Thyroid gland (tissue), 4 donors: ENCODE measurements at regions not wholly inside any gene's neighbourhood (a gene's known extent, or its start where the extent isn't known, plus 50 kb on each side); places are given as distances from the start of the nearest gene placed in this dataset.
"Not testable (repeated sequence)": the region's sequence is repeated elsewhere in the genome, so short reads cannot be mapped to it uniquely, and the experiment has no call there.

Experiments used
- DNase-seq, 2 donors: peaks; one replicate each; pipeline ENCODE4 v3.0.0-alpha.2; 2019
- H3K27ac ChIP-seq, 3 donors: fragments of 200-600 bp; sonication (generic); 1 replicate in 2 of 3; 2 replicates in 1 of 3; pipeline ENCODE4 v1.5.1; 2016 to 2019; ENCODE audit warnings: mild to moderate bottlenecking in 1 of 3, moderate library complexity in 1 of 3
- H3K27me3 ChIP-seq: fragments of 200-600 bp; sonication (generic); one replicate; pipeline ENCODE4 v1.5.1; 2019
- H3K36me3 ChIP-seq, 2 donors: fragments of 200-600 bp; sonication (generic); one replicate each; pipeline ENCODE4 v1.5.1; 2016 to 2019
- H3K4me1 ChIP-seq, 2 donors: fragments of 200-600 bp; sonication (generic); one replicate each; pipeline ENCODE4 v1.5.1; 2017 to 2019
- H3K4me3 ChIP-seq, 3 donors: fragments of 200-600 bp; sonication (generic); replicated peaks in 1 of 3; 1 replicate in 2 of 3; 2 replicates in 1 of 3; pipeline ENCODE4 v1.5.1; 2016; ENCODE audit warnings: mild to moderate bottlenecking in 1 of 3
- H3K9me3 ChIP-seq: fragments of 200-600 bp; sonication (generic); one replicate; pipeline ENCODE4 v1.5.1; 2017
- POLR2A ChIP-seq, 2 donors: fragments of 450-650 bp; IDR thresholded peaks; one replicate each; pipeline ENCODE4 v1.6.1; 2017; ENCODE audit warnings: antibody characterized with exemption in 2 of 2, mild to moderate bottlenecking in 2 of 2, moderate library complexity in 1 of 2
- WGBS, 2 donors: methylation state at CpG; one replicate each; pipeline ENCODE4 v1.1.5; 2017; 5-methylcytosine and 5-hydroxymethylcytosine counted together
- intact Hi-C: fragments of 100-400 bp; cut with DNase I; formaldehyde crosslinking; loops from one replicate; pipeline ENCODE4 v1.15.1; 2023
- TF ChIP-seq, protein P1 (sequence below), 6 experiments: fragments of 200-600 bp in 3 of 6; fragments of 450-650 bp in 3 of 6; sonication (generic) in 3 of 6; IDR thresholded peaks; one replicate each; pipeline ENCODE4 v1.5.1; 2016 to 2019; ENCODE audit warnings: antibody characterized with exemption in 6 of 6, mild to moderate bottlenecking in 2 of 6, inconsistent platforms in 1 of 6, moderate library complexity in 1 of 6

DNA sequence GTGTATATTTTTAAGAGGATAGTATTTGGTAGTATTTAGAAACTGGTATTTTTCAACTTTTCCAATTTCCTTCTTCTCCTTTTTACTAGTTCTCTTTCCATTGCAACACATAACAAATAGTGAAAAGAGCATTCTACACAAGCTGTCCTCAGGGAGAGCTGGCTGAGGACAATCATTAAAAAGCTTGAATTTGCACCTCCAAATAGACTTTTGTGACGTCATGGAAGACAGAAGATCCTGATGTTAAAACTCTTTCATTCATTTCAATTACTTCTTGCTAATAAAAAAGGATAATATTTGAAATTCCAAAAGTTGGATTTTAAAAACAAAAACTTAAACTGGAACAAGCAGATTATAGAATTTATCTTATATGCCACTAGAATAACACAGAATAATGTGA, 1356.3 kb downstream of the RPIA start:
- 48 to 52% methylated on average over 1 of the region's 1 CpG for WGBS, 2 donors

DNA sequence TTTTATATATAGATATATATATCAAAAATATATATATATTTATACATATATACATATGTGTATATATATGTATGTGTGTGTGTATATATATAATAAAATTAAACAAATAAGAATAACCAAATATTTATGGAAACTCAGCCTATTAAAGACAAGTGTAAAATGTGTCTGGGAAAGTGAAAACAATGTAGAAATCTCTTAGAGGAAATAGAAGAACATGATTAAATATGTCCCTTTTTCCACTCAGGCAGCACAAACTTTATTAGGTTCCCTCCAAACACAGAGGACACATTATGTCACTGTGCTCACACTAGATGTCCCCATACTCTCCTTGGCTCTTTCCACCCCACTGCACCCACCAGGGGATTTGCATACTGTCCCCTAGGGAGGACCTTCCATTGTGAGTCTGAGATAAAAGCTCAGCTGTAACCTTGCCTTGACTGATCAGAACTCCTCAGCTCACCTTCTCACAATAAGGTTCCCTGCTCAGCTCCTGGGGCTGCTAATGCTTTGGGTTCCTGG, 1360.7 kb downstream of the RPIA start:
- intact Hi-C loops, H3K27me3 ChIP-seq, H3K36me3 ChIP-seq, DNase-seq, H3K4me1 ChIP-seq, H3K27ac ChIP-seq, H3K9me3 ChIP-seq, H3K4me3 ChIP-seq: not testable (repeated sequence)

More for the DNA sequence above, 1356.3 kb downstream of the RPIA start:
- DNase-seq, H3K36me3 ChIP-seq, intact Hi-C loops, H3K27ac ChIP-seq, H3K4me1 ChIP-seq, H3K4me3 ChIP-seq, H3K27me3 ChIP-seq, H3K9me3 ChIP-seq: not testable (repeated sequence)

DNA sequence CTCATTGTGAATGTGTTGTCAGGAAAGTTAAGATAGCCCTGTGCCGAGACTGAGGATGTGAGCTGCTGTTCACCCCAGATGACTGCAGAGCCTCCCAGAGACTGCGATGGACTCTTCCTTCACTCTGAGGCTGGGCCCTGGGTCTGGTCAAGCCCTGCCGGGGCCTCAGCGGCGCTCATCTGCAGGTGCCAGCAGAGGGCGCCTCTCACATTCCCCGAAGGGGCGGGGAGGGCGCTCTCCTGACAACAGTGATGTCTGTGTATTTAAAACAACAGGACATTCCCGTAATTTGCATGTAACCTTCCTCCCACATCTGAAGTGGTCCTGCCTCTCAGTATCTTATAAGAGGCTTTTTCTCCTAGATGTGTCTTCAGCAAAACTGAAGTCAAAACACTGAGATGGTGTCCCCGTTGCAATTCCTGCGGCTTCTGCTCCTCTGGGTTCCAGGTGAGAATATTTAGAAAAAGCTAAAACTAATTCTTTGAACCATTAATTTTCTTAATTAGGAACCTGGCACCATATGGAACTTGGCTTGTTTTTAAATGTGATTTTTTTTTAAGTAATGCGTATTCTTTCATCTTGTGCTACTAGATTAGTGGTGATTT, 1377.9 kb downstream of the RPIA start:
- Histone ChIP-seq H3K4me3 (no peak overlapping the region), H3K27me3 (no peaks in the 10 kb centered on the region), H3K27ac (no peak overlapping the region), H3K9me3 (no peaks in the 10 kb centered on the region), H3K4me1 (no peaks in the 10 kb centered on the region), H3K36me3 (no peaks in the 10 kb centered on the region)
- 23 to 63% methylated on average over 4 to 13 of the region's 13 CpGs for WGBS, 2 donors
- TF ChIP-seq POLR2A (IDR thresholded peaks at IDR 0.05): no peak
- TF ChIP-seq, protein P1, sequence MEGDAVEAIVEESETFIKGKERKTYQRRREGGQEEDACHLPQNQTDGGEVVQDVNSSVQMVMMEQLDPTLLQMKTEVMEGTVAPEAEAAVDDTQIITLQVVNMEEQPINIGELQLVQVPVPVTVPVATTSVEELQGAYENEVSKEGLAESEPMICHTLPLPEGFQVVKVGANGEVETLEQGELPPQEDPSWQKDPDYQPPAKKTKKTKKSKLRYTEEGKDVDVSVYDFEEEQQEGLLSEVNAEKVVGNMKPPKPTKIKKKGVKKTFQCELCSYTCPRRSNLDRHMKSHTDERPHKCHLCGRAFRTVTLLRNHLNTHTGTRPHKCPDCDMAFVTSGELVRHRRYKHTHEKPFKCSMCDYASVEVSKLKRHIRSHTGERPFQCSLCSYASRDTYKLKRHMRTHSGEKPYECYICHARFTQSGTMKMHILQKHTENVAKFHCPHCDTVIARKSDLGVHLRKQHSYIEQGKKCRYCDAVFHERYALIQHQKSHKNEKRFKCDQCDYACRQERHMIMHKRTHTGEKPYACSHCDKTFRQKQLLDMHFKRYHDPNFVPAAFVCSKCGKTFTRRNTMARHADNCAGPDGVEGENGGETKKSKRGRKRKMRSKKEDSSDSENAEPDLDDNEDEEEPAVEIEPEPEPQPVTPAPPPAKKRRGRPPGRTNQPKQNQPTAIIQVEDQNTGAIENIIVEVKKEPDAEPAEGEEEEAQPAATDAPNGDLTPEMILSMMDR (IDR thresholded peaks at IDR 0.05): peak in 1 of 6 experiments; percentile 13
- intact Hi-C loops: no loop called here
- peak; percentile 2 to 27 for DNase-seq

DNA sequence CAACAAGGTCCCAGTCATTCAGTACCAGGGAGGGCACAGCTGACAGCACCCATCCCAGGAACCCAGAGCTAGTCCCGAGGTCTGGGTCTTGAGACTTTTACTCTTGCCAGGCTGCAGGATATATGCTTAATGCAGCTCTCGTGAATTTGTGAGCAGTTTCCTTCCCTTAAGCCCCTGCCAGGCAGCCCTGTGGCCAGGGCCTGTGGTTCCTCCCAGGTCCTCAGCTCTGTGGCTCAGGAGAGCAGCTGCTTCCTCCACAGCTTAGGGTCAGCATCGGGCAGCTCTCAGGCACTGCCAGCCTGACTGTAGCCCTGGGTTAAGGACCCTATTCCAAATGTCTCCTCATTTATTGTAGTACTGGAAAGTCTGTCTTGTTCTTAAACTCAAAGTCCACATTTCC, 1384.8 kb downstream of the RPIA start:
- no peaks in the 10 kb centered on the region for H3K9me3 ChIP-seq
- H3K4me3 ChIP-seq: no peak overlapping the region
- 61 to 73% methylated on average over 3 of the region's 3 CpGs for WGBS, 2 donors
- no peak overlapping the region for H3K27ac ChIP-seq
- TF ChIP-seq, protein P1 (IDR thresholded peaks at IDR 0.05): no peak
- no peak for TF ChIP-seq POLR2A (IDR thresholded peaks at IDR 0.05)
- no peaks in the 10 kb centered on the region for H3K36me3 ChIP-seq
- no peak for DNase-seq
- H3K4me1 ChIP-seq: no peaks in the 10 kb centered on the region
- H3K27me3 ChIP-seq: no peaks in the 10 kb centered on the region
- intact Hi-C loops: no loop called here

DNA sequence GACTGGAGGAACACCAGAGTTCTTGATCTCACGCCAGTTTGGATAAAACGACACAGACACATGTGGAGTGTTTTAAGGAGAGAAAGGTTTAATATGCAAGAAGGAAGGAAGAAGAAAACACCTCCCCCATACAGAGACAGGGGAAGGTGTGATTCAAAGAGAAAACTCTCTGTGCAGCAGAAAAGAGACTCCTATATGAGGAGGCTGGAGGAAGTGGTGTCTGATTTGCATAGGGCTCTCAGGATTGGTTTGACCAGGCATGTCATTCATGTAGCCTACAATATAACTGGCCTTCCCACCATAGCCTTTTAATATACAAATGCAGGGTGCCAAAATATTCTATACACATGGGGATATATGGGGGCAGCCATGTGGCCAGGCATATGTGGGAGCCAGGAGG, 1386.5 kb downstream of the RPIA start:
- H3K27me3 ChIP-seq: no peaks in the 10 kb centered on the region
- intact Hi-C loops: no loop called here
- H3K4me1 ChIP-seq: no peaks in the 10 kb centered on the region
- WGBS, 2 donors: 70 to 87% methylated on average over 2 of the region's 2 CpGs
- no peak overlapping the region for H3K27ac ChIP-seq
- H3K4me3 ChIP-seq: no peak overlapping the region
- TF ChIP-seq, protein P1 (IDR thresholded peaks at IDR 0.05): no peak
- no peak for TF ChIP-seq POLR2A (IDR thresholded peaks at IDR 0.05)
- H3K36me3 ChIP-seq: no peaks in the 10 kb centered on the region
- DNase-seq: no peak
- H3K9me3 ChIP-seq: no peaks in the 10 kb centered on the region

DNA sequence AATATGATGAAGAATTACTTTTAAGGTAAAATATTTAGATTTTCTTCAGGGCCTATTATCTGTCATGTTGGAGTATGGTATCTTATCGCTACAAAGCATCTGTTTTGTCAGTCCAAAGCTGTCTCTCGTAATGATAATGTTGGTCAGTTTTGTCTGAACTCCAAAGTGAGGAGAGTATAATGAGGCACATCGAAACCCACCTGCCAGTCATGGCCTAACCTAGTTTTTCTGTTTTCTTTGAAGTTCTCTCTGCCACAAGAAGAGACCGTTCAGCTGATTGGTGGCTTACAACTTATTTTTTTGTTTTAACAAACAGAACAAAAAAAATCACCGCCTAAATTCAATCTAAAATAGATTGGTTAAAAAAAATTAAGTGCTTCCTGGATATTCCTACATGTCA, 1387.9 kb downstream of the RPIA start:
- Histone ChIP-seq H3K27ac (no peak overlapping the region), H3K4me1 (no peaks in the 10 kb centered on the region), H3K4me3 (no peak overlapping the region), H3K9me3 (no peaks in the 10 kb centered on the region), H3K36me3 (no peaks in the 10 kb centered on the region), H3K27me3 (no peaks in the 10 kb centered on the region)
- DNase-seq: no peak
- WGBS, 2 donors: 73 to 76% methylated on average over 5 of the region's 5 CpGs
- TF ChIP-seq, protein P1 (IDR thresholded peaks at IDR 0.05): no peak
- no peak for TF ChIP-seq POLR2A (IDR thresholded peaks at IDR 0.05)
- intact Hi-C loops: no loop called here

DNA sequence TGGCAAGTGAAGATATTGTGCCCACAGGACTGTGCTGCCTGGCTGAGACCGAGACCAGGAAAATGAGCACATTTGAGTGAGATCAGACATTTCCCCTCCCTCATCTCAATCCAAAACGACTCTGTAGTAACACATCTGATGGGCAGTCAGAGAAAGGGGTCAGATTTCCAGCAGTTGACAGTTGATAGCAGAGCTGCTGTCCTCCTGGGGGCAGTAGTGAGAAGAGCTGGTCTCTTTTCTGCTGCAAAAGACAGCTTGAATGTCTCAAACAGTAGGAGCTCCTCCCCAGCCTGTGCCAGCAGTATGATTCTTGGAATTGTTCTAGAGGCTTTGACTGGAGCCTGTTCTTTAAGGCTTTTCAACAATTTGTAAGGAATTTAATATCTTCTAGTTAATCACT, 1396.3 kb downstream of the RPIA start:
- H3K36me3 ChIP-seq, DNase-seq, H3K4me3 ChIP-seq, H3K4me1 ChIP-seq, H3K9me3 ChIP-seq, H3K27ac ChIP-seq, H3K27me3 ChIP-seq, intact Hi-C loops: not testable (repeated sequence)
- WGBS, 2 donors: 9 to 25% methylated on average over 2 of the region's 2 CpGs

DNA sequence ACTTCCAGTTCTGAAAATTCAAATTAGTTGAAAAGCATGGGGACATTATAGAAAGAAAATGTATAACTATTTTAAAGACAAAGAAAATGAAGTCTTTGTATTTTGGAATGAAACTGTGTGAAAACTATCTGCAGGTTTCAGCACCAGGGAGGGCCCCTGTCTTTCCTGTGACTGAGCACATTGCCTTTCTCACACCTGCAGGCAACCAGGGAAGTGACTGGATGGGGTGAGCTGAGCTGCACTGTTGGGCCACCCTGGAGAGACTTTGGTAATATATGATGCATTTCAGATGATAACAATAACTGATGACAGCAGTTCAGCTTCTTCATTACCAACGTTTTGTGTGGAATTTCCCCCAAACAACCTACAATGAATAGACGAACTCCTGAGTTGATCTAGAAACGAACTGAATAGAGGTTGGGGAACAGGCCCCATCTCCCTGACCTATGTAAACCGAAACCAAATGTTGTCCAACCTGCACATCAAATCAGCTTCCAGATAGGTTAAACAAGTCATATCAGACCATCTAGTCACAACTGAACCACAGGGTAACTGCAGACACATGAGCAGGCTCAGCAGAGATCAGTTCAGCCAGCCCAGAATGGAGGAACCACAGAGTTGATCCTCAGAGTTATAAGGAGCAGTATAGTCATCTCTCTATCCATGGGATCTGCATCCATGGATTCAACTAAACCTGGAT, 1402.2 kb downstream of the RPIA start:
- WGBS, 2 donors: 80% methylated on average over 1 of the region's 4 CpGs; no CpG with 5 or more reads in 1 of the 2 donors
- H3K36me3 ChIP-seq, DNase-seq, H3K4me1 ChIP-seq, H3K9me3 ChIP-seq, H3K27ac ChIP-seq, H3K4me3 ChIP-seq, intact Hi-C loops, H3K27me3 ChIP-seq: not testable (repeated sequence)

DNA sequence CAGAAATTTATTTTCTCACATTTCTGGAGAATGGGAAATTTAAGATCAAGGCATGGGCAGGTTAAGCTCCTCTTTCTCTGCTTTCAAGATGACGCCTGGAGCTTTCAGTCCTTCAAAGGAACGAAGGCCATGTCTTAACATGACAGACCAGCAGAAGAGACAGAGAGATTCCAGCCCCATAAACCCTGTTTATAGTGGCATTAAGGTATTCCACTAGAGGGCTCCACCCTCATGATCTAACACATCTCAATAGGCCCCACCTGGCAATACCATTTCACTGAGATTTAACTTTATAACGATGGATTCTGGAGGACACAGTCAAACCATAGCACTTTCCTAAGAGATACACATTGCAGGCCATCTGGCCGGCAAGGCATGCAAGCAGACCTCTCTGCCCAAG, 1406.1 kb downstream of the RPIA start:
- H3K9me3 ChIP-seq, intact Hi-C loops, H3K4me1 ChIP-seq, H3K36me3 ChIP-seq, DNase-seq, H3K27me3 ChIP-seq, H3K4me3 ChIP-seq, H3K27ac ChIP-seq: not testable (repeated sequence)
- 71 to 74% methylated on average over 1 to 2 of the region's 4 CpGs for WGBS, 2 donors
